Astrocyte of the hippocampus (primary cell): ENCODE measurements at regions not wholly inside any gene's neighbourhood (a gene's known extent, or its start where the extent isn't known, plus 50 kb on each side); places are given as distances from the start of the nearest gene placed in this dataset.
A peak's percentile ranks its signal among the peaks of the same experiment; 100 is the strongest.
"Not testable (repeated sequence)": the region's sequence is repeated elsewhere in the genome, so short reads cannot be mapped to it uniquely, and the experiment has no call there.

ENCODE experiments used
- DNase-seq: peaks from one replicate; pipeline ENCODE4 v3.0.0; 2011; ENCODE audit warnings: low read depth, low spot score

- DNase-seq, result no peak
Observed at GRCh38 chr3:182331341-182331740, 462.0 kb upstream of the ATP11B start.

- no peak for DNase-seq
Observed at GRCh38 chr3:182342252-182342651, 451.1 kb upstream of the ATP11B start.

GRCh38 chr3:182344026-182344425 is 449.3 kb upstream of the ATP11B start:
- not testable (repeated sequence) for DNase-seq

DNA sequence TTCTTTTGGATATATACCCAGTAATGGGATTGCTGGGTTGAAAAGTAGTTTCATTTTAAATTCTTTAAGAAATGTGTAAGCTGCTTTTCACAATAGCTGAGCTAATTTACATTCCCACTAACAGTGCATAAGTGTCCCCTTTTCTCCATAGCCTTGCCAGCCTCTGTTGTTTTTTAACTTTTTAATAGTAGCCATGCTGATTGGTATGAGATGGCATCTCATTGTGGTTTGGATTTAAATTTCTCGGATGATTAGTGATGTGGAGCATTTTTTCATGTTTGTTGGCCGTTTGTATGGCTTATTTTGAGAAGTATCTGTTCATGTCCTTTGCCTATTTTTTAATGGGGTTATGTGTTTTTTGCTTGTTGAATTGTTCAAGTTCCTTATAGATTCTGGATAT is 444.3 kb upstream of the ATP11B start:
- DNase-seq, result peak; percentile 62

GRCh38 chr3:182349951-182350517 is 443.3 kb upstream of the ATP11B start:
- DNase-seq, result no peak

DNA sequence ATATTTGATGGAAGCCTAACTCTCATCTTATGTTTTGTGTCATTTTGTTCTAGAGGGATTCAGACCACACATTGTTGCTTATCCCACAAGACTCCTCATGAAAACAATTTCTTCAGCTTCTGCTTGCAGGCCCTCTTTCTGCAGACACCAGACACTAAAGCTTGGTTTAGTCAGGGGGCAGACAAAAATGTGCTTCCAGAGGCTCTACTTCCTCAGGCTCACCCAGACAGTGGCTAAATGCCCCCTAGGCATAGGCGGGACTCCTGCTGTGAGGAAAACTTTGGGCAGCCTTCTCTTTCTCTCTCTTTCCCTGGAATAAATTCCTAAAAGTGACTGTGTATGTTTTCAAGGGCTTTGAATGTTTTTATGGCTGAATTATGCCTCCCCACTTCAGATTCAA is 435.4 kb upstream of the ATP11B start:
- DNase-seq, result no peak

DNA sequence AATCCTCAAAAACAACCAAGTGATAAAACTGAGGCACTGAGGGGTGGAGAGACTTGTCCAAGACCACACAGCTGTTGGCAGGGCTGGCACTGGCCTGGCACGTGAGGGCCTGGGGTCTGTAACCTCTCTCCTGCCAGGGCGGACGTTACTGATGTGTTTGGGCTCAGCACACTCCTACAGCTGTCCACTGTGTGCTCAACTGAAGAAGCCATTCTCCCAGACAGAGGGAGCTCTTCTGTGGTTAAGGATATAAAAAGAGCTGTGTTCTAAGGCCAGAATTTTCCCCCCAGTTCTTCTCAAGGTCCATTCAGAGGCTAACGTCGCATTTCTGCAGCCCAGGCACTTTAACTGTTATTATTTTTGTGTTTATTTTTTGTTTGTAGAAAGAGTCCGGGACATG is 429.0 kb upstream of the ATP11B start:
- DNase-seq, result no peak

DNA sequence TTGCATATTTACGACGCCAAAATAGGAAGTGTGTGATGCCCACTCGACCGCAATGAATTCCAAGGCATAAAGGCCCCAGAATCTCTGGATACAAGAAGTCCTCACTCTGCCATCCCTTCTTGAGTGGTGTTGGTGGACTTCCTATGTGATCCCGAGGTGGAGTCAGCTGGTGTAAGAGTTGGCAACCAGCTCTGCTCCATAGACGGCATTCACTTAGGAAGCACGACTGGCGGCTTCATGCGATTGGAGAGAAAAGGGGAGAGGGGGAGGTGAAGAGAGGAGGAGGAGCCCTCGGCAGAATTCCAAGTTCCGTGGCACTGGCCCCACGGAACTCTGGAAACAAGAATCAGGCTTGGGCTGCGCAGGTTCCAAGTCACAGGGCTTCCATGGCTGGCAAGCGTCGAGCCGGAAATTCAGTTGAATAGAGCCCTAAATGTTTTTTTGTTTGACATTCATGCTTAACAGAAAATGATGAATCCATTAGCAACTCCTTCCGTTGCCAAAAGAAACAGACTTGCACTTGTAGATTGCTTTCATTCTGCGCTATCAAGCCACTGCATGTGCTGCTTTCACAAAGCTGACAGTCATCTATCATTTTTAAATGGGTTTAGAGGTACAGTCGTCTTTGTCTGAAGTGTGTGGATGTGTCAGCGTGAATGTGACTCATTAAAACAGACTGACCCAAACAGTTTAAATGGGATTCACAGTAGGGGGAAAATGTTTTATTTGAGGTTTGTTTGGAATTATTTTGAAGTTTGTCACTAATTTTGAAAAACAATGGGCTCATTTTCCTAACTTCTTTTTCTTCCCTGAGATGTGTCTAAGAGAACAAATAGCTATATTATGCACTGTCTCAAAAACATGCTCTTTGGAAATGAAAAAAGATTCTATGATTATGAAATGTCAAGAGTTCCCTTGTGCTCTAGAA is 428.3 kb upstream of the ATP11B start:
- DNase-seq, result peak; percentile 85

- DNase-seq, result no peak
Observed at GRCh38 chr3:182366746-182367145, 426.6 kb upstream of the ATP11B start.

GRCh38 chr3:182369861-182370260 is 423.4 kb upstream of the ATP11B start:
- no peak for DNase-seq

DNA sequence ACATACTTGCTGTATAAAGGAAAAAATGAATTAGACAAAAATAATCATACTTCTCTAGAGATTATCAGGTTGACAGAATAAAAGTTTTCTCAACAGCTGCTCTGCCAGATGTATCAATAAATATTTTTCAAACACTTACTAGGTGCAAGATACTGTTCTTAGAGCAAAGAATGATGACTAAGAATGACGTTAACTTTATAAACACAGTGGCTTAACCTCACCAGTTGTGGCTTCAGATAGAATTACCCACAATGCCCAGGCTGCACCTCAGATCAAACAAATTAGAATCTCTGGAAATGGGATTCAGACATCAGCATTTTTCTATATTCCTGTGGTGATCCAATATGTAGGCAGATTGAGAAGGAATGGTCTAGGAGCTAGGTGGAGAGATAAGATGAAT is 422.4 kb upstream of the ATP11B start:
- DNase-seq, result peak; percentile 57

DNA sequence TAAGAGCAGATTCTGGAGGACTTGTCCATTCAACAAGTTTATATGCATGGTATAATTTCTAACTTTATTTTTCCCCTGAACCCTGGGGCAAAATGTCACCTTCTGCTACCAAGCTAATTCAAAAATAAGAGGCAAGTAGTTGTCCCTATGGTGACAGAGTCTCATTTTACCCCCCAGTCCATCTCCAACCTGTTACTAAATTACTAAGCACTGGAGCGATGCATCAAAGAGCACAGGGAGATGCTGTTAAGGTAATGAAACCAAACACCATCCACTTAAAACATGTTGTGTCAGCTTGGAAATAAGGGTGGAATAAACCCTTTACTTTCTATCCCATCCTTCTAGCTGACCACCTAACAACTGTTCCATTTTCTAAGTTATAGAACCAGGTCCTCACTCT is 417.4 kb upstream of the ATP11B start:
- DNase-seq, result no peak

GRCh38 chr3:182382112-182382857 is 411.0 kb upstream of the ATP11B start:
- no peak for DNase-seq

GRCh38 chr3:182384221-182384620 is 409.1 kb upstream of the ATP11B start:
- no peak for DNase-seq

DNA sequence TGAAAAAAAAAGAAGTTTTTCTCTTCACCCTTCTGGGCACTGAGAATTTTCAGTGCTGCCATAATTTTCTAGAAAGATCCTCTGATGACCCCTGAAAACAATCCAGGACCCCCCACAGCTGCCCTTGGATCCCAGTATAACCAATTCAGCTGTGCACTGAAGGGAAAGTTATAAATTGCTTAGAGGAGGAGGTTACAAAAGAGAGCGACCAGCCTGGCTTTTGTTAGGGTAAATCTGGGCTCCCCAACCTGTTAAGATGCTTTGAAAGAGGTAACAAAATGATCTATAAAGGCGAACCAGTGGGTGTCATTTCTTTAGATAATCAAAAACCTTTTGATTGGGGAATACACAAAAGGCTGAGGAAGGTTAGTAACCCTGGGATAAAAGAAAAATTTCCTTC is 407.9 kb upstream of the ATP11B start:
- DNase-seq, result no peak

DNA sequence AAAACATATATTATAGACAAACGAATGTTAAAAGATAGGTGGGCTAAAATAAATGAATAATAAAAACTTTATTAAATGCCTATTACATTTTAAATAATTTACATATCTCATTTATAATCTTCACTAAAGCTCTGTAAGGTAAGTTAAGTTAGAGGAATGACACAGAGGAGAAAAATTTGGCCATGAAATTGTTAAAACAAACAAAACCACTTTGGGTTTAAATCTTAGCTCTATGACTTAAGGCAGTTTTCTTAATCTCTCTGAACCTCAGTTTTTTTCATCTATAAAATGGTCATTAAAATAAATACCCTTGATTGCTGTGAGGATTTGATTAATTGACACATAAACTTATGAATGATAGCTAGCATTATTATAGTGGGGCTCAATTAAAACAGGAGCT is 404.8 kb upstream of the ATP11B start:
- no peak for DNase-seq

GRCh38 chr3:182389071-182389815 is 404.1 kb upstream of the ATP11B start:
- DNase-seq, result peak; percentile 24

- no peak for DNase-seq
Observed at GRCh38 chr3:182390421-182390820, 402.9 kb upstream of the ATP11B start.

DNA sequence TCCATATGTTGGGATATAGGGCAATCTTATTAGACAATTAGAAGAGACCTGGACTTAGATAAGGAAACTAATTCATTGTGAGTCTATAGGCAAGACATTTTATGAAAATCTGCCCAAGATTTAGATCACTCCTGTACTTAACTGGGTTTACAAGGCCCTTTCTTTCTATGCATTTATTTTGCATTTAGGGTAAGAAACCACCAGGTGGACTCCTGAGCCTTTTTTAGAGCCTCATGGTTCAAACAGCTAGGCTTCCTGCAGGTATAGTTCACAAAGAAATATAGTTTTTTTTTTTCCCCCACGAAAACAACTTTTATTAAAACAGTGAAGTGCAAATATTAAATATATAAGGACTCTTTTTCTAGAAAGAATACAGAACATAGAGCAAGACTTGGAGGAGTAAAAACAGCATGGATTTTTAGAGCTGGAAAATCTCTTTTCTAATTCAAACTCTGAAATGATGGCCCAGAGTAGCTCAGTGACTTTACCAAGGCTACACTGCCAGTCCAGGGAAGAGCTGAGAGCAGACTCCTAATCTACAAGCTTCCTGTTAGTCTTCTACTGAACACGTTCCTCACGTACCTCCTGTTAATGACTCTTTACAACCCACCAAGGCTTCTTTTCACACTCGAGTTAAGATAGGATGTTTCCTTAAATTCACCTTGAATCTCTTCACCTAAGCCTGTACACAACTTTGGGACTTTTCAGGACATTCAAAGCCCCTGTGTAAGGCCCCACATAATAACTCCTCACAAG is 400.9 kb upstream of the ATP11B start:
- no peak for DNase-seq

DNA sequence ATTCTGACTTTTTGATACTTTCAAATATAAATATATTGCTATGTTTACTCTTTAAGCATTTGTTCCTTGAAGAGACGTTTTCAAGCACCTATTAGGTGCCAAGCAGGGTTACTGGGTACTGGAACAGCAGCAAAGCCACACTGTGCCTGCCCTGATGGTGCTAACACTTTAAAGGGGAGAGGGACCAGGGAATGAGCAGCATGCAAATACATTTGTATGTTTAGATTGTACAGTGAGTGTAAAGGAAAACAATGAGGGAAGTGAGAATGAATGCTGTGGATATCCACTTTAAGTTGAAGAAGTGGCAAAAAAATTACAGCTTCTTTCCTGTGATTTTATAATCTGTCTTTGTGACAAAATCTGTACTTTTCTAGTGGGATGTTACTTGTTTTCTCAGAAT is 400.2 kb upstream of the ATP11B start:
- no peak for DNase-seq

- no peak for DNase-seq
Observed at GRCh38 chr3:182393830-182394367, 399.4 kb upstream of the ATP11B start.
